ENCODE measurements at regions not wholly inside any gene's neighbourhood (a gene's known extent, or its start where the extent isn't known, plus 50 kb on each side); places are given as distances from the start of the nearest gene placed in this dataset.

DNA sequence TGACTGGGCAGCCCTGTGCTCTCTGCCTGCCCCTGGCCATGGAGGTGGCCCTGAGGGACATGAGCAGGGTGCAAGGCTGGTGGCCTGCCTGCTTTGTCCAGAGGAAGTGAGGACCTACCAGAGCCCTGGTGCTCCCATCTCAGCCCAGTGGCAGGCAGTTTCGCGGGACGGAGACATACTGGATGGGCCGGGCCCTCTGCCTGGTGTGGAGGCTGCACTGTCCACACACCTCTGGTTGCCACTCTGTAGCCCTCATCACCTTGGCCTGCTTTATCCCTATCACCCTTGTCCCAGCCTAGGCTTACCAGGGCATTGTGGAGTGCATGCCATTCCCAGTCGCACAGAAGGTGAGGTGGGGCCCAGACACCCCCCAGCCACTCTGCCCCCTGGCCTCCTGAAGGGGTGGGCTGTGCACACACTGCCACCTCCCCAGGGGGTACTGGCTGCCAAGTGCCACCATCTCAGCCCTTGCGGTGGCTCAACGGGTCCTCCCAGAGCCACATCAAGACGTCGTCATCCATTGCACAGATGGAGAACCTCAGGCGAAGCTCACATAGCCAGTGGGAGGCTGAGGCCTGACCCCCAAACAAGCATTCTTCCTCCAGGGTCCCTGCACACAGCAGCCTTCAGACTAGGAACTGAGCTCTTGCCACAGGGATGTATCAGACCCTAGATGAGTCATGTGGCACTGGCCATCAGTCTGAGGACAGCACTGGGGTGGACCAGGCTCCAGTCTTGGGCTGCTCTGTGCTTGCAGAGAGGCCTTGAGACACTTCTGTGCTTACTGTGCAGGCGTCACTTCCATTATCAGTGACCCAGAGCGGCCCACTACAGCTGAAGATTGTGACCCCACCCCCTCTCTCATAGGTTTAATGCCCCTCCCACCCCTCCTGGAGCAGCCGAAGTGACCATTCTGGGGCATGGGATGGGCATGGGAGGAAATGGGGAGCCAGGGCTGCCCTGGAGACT lies 176.1 kb downstream of the IGLL1 start:
- WGBS (ENCODE audit: insufficient coverage): 98% methylated on average over 10 of the region's 13 CpGs
- TF ChIP-seq, protein P1, sequence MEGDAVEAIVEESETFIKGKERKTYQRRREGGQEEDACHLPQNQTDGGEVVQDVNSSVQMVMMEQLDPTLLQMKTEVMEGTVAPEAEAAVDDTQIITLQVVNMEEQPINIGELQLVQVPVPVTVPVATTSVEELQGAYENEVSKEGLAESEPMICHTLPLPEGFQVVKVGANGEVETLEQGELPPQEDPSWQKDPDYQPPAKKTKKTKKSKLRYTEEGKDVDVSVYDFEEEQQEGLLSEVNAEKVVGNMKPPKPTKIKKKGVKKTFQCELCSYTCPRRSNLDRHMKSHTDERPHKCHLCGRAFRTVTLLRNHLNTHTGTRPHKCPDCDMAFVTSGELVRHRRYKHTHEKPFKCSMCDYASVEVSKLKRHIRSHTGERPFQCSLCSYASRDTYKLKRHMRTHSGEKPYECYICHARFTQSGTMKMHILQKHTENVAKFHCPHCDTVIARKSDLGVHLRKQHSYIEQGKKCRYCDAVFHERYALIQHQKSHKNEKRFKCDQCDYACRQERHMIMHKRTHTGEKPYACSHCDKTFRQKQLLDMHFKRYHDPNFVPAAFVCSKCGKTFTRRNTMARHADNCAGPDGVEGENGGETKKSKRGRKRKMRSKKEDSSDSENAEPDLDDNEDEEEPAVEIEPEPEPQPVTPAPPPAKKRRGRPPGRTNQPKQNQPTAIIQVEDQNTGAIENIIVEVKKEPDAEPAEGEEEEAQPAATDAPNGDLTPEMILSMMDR (IDR thresholded peaks at IDR 0.05): no peak
- Histone ChIP-seq H3K36me3 (replicated peaks in 1 of 2; ENCODE audit: control insufficient read depth in 1 of 2, insufficient read depth in 2 of 2, low read length in 2 of 2) (no peaks in the 10 kb centered on the region), H3K4me1 (ENCODE audit: control insufficient read depth in 1 of 2, insufficient read depth in 2 of 2, low read length in 2 of 2) (peaks cover 0 to 5% of the 10 kb centered on the region in 2 donors), H3K4me3 (replicated peaks in 1 of 3; ENCODE audit: low read depth in 2 of 3, low read length in 3 of 3) (no peak overlapping the region), H3K9me3 (replicated peaks in 1 of 2; ENCODE audit: control insufficient read depth in 1 of 2, insufficient read depth in 1 of 2, low read length in 2 of 2) (no peaks in the 10 kb centered on the region), H3K79me2 (ENCODE audit: insufficient read depth, low read length) (no peaks in the 10 kb centered on the region), H3K9ac (ENCODE audit: insufficient read depth, low read length, poor library complexity, severe bottlenecking) (no peak overlapping the region), H3K4me2 (replicated peaks; ENCODE audit: extremely low read depth, low read length, poor library complexity, severe bottlenecking) (no peak overlapping the region), H3K27ac (ENCODE audit: low read depth in 1 of 2, low read length in 2 of 2) (no peak overlapping the region), H3K27me3 (ENCODE audit: control insufficient read depth in 2 of 2, insufficient read depth in 2 of 2, low read length in 2 of 2) (no peaks in the 10 kb centered on the region), H4K20me1 (ENCODE audit: insufficient read depth, low read length) (no peaks in the 10 kb centered on the region), H2AFZ (ENCODE audit: insufficient read depth, low read depth, low read length, poor library complexity, severe bottlenecking) (no peak overlapping the region)
- no peak for DNase-seq
- Mint-ChIP-seq H3K4me1 (peaks cover 4% of the 10 kb centered on the region), H3K36me3 (no peaks in the 10 kb centered on the region), H3K27ac (no peak overlapping the region), H3K4me3 (no peak overlapping the region), H3K27me3 (ENCODE audit: low read depth in 3 of 3) (peaks cover 2 to 16% (median 9%) of the 10 kb centered on the region in 3 donors), H3K9me3 (no peaks in the 10 kb centered on the region)
- intact Hi-C loops (cut with micrococcal nuclease): no loop called here

DNA sequence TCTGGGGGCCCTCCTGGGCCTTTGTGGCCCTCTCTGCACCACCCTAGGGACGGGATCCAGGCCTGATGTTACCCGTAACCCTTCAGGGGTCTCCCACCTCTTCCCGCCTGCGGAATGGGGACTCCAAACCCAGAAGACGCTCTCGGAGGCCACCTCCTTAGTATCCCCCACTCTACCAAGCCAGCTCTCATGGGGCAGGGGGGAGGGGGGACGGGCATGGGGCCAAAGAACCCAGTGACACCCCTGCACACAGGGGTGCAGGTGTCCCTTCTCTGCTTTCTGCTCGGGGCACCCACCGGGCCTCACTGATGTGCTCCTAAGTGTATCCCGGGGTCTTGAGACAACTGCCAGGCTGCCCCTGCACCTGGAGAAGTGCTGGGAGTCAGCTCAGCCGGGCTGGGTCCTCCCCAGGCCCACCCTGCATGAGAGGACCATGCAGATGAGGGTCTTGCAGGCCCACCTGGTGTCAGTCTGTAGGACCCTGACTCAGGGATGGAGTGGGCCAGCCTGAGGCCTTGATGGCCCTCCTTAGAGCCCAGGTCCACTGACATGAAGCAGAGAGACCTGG lies 176.9 kb downstream of the IGLL1 start:
- no peak overlapping the region for H3K4me2 ChIP-seq (replicated peaks; ENCODE audit: extremely low read depth, low read length, poor library complexity, severe bottlenecking)
- Mint-ChIP-seq H3K9me3 (no peaks in the 10 kb centered on the region), H3K36me3 (no peaks in the 10 kb centered on the region), H3K27me3 (ENCODE audit: low read depth in 3 of 3) (peaks cover 2 to 18% (median 9%) of the 10 kb centered on the region in 3 donors), H3K4me1 (peaks cover 4% of the 10 kb centered on the region), H3K4me3 (no peak overlapping the region), H3K27ac (no peak overlapping the region)
- TF ChIP-seq, protein P1 (IDR thresholded peaks at IDR 0.05): no peak
- H3K27ac ChIP-seq (ENCODE audit: low read depth in 1 of 2, low read length in 2 of 2): no peak overlapping the region
- H3K9ac ChIP-seq (ENCODE audit: insufficient read depth, low read length, poor library complexity, severe bottlenecking): no peak overlapping the region
- H3K79me2 ChIP-seq (ENCODE audit: insufficient read depth, low read length): no peaks in the 10 kb centered on the region
- no peak for DNase-seq
- intact Hi-C loops (cut with micrococcal nuclease): no loop called here
- no peaks in the 10 kb centered on the region for H4K20me1 ChIP-seq (ENCODE audit: insufficient read depth, low read length)
- no peaks in the 10 kb centered on the region for H3K9me3 ChIP-seq (replicated peaks in 1 of 2; ENCODE audit: control insufficient read depth in 1 of 2, insufficient read depth in 1 of 2, low read length in 2 of 2)
- H3K27me3 ChIP-seq (ENCODE audit: control insufficient read depth in 2 of 2, insufficient read depth in 2 of 2, low read length in 2 of 2): no peaks in the 10 kb centered on the region
- H3K36me3 ChIP-seq (replicated peaks in 1 of 2; ENCODE audit: control insufficient read depth in 1 of 2, insufficient read depth in 2 of 2, low read length in 2 of 2): no peaks in the 10 kb centered on the region
- 100% methylated on average over 3 of the region's 11 CpGs for WGBS (ENCODE audit: insufficient coverage)
- no peak overlapping the region for H2AFZ ChIP-seq (ENCODE audit: insufficient read depth, low read depth, low read length, poor library complexity, severe bottlenecking)
- no peak overlapping the region for H3K4me3 ChIP-seq (replicated peaks in 1 of 3; ENCODE audit: low read depth in 2 of 3, low read length in 3 of 3)
- peaks cover 0 to 5% of the 10 kb centered on the region in 2 donors for H3K4me1 ChIP-seq (ENCODE audit: control insufficient read depth in 1 of 2, insufficient read depth in 2 of 2, low read length in 2 of 2)
